Endothelial cell of umbilical vein (primary cell): ENCODE measurements at regions not wholly inside any gene's neighbourhood (a gene's known extent, or its start where the extent isn't known, plus 50 kb on each side); places are given as distances from the start of the nearest gene placed in this dataset.

Experiments
- BruUV-seq: library from RNA; stranded (reverse); fragments of 400-500 nt; replicated peaks from 2 replicates; lab custom pipeline; 2021; lab: Mats Ljungman, UMichigan
- CTCF ChIA-PET: fragments of 300-600, 350-600 bp; sonication (Branson Sonifier 250); formaldehyde crosslinking; loops from one replicate; lab custom pipeline; 2021; ENCODE audit warnings: antibody characterized with exemption, inconsistent platforms; lab: Charles Lee
- POLR2A ChIA-PET: fragments of 300-600, 350-600 bp; sonication (Branson Sonifier 250); formaldehyde crosslinking; loops from one replicate; lab custom pipeline; 2021; ENCODE audit warnings: antibody characterized with exemption, inconsistent platforms; lab: Charles Lee
- DNase-seq: peaks from one replicate; pipeline ENCODE4 v3.0.0-alpha.2; 2011; ENCODE audit warnings: low read depth, low spot score
- FAIRE-seq: peaks from 2 replicates; lab custom pipeline; 2011; peaks lifted over from hg19 to GRCh38; lab: Jason Lieb, UNC
- H2AFZ ChIP-seq: 2 replicates; pipeline ENCODE4 v1.6.0; 2012; ENCODE audit warnings: low read depth, low read length, control low read depth, inconsistent platforms
- H3K27ac ChIP-seq: 2 replicates; pipeline ENCODE4 v1.5.1; 2011; ENCODE audit warnings: low read depth, mild to moderate bottlenecking, control low read depth, low read length, moderate library complexity; ENCODE audit not compliant: insufficient read depth
- H3K27me3 ChIP-seq, 2 experiments: 2 replicates each; pipeline versions ENCODE4 v1.6.0 to v1.6.1; 2011; ENCODE audit warnings: low read length in 2 of 2, mixed read lengths in 1 of 2; ENCODE audit not compliant: control insufficient read depth in 2 of 2, insufficient read depth in 2 of 2
- H3K36me3 ChIP-seq, 2 experiments: 2 replicates in 1 of 2; 3 replicates in 1 of 2; pipeline ENCODE4 v1.5.1; 2011; ENCODE audit warnings: low read length in 2 of 2, mild to moderate bottlenecking in 1 of 2, moderate library complexity in 1 of 2; ENCODE audit not compliant: control insufficient read depth in 2 of 2, insufficient read depth in 2 of 2; ENCODE audit errors: extremely low read depth in 1 of 2
- H3K4me1 ChIP-seq: 3 replicates; pipeline ENCODE4 v1.5.1; 2011; ENCODE audit warnings: mild to moderate bottlenecking, low read length; ENCODE audit not compliant: control insufficient read depth, insufficient read depth; ENCODE audit errors: extremely low read depth
- H3K4me2 ChIP-seq: 2 replicates; pipeline ENCODE4 v1.6.1; 2011; ENCODE audit warnings: low read length, control low read depth, mixed read lengths; ENCODE audit not compliant: insufficient read depth
- H3K4me3 ChIP-seq, 3 experiments: fragments of 200-600 bp in 1 of 3; sonication (generic), shearing (Covaris generic) in 1 of 3; replicated peaks in 1 of 3; 2 replicates each; pipeline ENCODE4 v1.5.1; 2011 to 2016; ENCODE audit warnings: control low read depth in 3 of 3, low read length in 3 of 3, mild to moderate bottlenecking in 2 of 3, inconsistent platforms in 1 of 3, low read depth in 1 of 3, moderate library complexity in 1 of 3; ENCODE audit not compliant: insufficient read depth in 1 of 3
- H3K79me2 ChIP-seq: 2 replicates; pipeline ENCODE4 v1.6.0; 2012; ENCODE audit warnings: low read length, inconsistent platforms; ENCODE audit not compliant: control insufficient read depth, insufficient read depth
- H3K9ac ChIP-seq: replicated peaks from 2 replicates; pipeline ENCODE3; 2011; ENCODE audit warnings: low read length, control low read depth; ENCODE audit not compliant: insufficient read depth; ENCODE audit errors: extremely low read depth
- H3K9me1 ChIP-seq: replicated peaks from 3 replicates; pipeline ENCODE4 v1.6.0; 2011; ENCODE audit warnings: mild to moderate bottlenecking, low read length; ENCODE audit not compliant: control insufficient read depth, insufficient read depth; ENCODE audit errors: extremely low read depth
- H3K9me3 ChIP-seq: replicated peaks from 2 replicates; pipeline ENCODE4 v1.5.1; 2012; ENCODE audit warnings: low read length, inconsistent platforms; ENCODE audit not compliant: control insufficient read depth, insufficient read depth
- H4K20me1 ChIP-seq: replicated peaks from 2 replicates; pipeline ENCODE3; 2011; ENCODE audit warnings: mild to moderate bottlenecking, low read length; ENCODE audit not compliant: control insufficient read depth, insufficient read depth; ENCODE audit errors: extremely low read depth
- EZH2 ChIP-seq: IDR thresholded peaks from 2 replicates; pipeline ENCODE4 v1.6.1; 2012; ENCODE audit warnings: borderline replicate concordance, low read depth, mild to moderate bottlenecking, moderate library complexity, low read length, inconsistent platforms; ENCODE audit not compliant: severe bottlenecking
- FOS ChIP-seq: IDR thresholded peaks from 2 replicates; pipeline ENCODE4 v1.6.1; 2011; ENCODE audit warnings: mild to moderate bottlenecking, low read length, moderate library complexity, borderline replicate concordance; ENCODE audit not compliant: insufficient read depth
- GATA2 ChIP-seq: IDR thresholded peaks from 2 replicates; pipeline ENCODE4 v1.7.0; 2011; ENCODE audit warnings: low read depth, mild to moderate bottlenecking, moderate library complexity, mixed read lengths, low read length; ENCODE audit not compliant: insufficient read length, insufficient read depth
- JUN ChIP-seq: IDR thresholded peaks from 2 replicates; pipeline ENCODE4 v1.6.1; 2011; ENCODE audit warnings: borderline replicate concordance, low read depth; ENCODE audit not compliant: insufficient read length, insufficient read depth
- MYC ChIP-seq: IDR thresholded peaks from one replicate; pipeline ENCODE4 v1.6.1; 2011; ENCODE audit warnings: mild to moderate bottlenecking, low read depth, low read length
- POLR2A ChIP-seq: IDR thresholded peaks from 2 replicates; pipeline ENCODE4 v1.6.1; 2012; ENCODE audit warnings: low read depth, mild to moderate bottlenecking, control low read depth, low read length
- POLR2AphosphoS5 ChIP-seq: IDR thresholded peaks from 2 replicates; pipeline ENCODE4 v1.6.1; 2012; ENCODE audit warnings: low read depth, mild to moderate bottlenecking, control low read depth, low read length, moderate library complexity; ENCODE audit not compliant: insufficient read depth
- dilution Hi-C: fragments of 300-500 bp; cut with MboI; formaldehyde crosslinking; loops from one replicate; pipeline ENCODE4 v1.15.0; 2019; ENCODE audit warnings: low sequenced_read_pairs; ENCODE audit not compliant: extremely low pct_ligation_motif_present
- intact Hi-C: fragments of 100-400 bp; cut with micrococcal nuclease; formaldehyde crosslinking; loops from one replicate; pipeline ENCODE4 v1.10.0; 2022
- TF ChIP-seq, protein P1 (sequence below): IDR thresholded peaks from 2 replicates; pipeline ENCODE4 v1.6.1; 2011; ENCODE audit not compliant: insufficient read depth, insufficient read length
- TF ChIP-seq, protein P2 (sequence below), 2 donors: IDR thresholded peaks; 1 replicate in 1 of 2; 2 replicates in 1 of 2; pipeline ENCODE4 v1.5.1; 2011; ENCODE audit warnings: low read length in 2 of 2, mild to moderate bottlenecking in 2 of 2, moderate library complexity in 2 of 2, control low read depth in 1 of 2, inconsistent platforms in 1 of 2, low read depth in 1 of 2; ENCODE audit not compliant: insufficient read depth in 1 of 2; ENCODE audit errors: extremely low read depth in 1 of 2

DNA sequence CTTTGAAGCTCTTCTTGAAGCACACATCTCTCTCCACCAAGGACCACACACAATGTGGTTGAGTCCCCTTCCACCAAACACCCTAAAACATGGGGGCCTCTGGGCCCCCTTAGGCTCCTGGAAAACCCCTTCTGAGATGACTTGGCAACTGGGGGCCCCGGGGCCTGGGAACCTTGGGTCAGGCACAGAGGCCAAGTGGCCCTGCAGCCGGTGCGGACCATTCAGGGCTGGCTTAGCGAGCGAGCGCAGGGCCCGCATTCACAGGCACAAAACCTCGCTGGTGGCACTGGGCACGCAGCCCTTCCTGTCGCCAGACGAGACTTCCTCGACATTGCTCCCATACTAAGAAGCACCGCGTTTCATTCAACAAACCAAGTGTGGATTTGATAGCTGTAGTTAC lies 111.2 kb upstream of the ID2 start:
- TF ChIP-seq JUN (no peak), GATA2 (no peak), POLR2A (no peak), MYC (no peak), EZH2 (no peak), POLR2AphosphoS5 (no peak), FOS (no peak)
- TF ChIP-seq, protein P1, sequence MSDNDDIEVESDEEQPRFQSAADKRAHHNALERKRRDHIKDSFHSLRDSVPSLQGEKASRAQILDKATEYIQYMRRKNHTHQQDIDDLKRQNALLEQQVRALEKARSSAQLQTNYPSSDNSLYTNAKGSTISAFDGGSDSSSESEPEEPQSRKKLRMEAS = no peak
- TF ChIP-seq, protein P2, sequence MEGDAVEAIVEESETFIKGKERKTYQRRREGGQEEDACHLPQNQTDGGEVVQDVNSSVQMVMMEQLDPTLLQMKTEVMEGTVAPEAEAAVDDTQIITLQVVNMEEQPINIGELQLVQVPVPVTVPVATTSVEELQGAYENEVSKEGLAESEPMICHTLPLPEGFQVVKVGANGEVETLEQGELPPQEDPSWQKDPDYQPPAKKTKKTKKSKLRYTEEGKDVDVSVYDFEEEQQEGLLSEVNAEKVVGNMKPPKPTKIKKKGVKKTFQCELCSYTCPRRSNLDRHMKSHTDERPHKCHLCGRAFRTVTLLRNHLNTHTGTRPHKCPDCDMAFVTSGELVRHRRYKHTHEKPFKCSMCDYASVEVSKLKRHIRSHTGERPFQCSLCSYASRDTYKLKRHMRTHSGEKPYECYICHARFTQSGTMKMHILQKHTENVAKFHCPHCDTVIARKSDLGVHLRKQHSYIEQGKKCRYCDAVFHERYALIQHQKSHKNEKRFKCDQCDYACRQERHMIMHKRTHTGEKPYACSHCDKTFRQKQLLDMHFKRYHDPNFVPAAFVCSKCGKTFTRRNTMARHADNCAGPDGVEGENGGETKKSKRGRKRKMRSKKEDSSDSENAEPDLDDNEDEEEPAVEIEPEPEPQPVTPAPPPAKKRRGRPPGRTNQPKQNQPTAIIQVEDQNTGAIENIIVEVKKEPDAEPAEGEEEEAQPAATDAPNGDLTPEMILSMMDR (IDR thresholded peaks at IDR 0.05; ENCODE audit: extremely low read depth in 1 of 2, insufficient read depth in 1 of 2, low read depth in 1 of 2, low read length in 2 of 2) = no peak
- H3K9me1 ChIP-seq = no peaks in the 10 kb centered on the region
- FAIRE-seq (no peak), DNase-seq (no peak)
- no TSS peak for BruUV-seq
- no peak overlapping the region for H3K27ac ChIP-seq
- H3K4me2 ChIP-seq = no peak overlapping the region
- no peak overlapping the region for H3K4me3 ChIP-seq
- no peaks in the 10 kb centered on the region for H4K20me1 ChIP-seq
- no peak overlapping the region for H2AFZ ChIP-seq
- no peaks in the 10 kb centered on the region for H3K4me1 ChIP-seq
- H3K36me3 ChIP-seq = no peaks in the 10 kb centered on the region
- no peak overlapping the region for H3K9ac ChIP-seq
- no peaks in the 10 kb centered on the region for H3K9me3 ChIP-seq
- intact Hi-C loops (no loop called here), dilution Hi-C loops (no loop called here)
- CTCF ChIA-PET = no interaction called here
- H3K79me2 ChIP-seq = no peaks in the 10 kb centered on the region
- no peaks in the 10 kb centered on the region for H3K27me3 ChIP-seq
- POLR2A ChIA-PET = no interaction called here
